NCI-H1694 (cell line): ENCODE measurements at regions not wholly inside any gene's neighbourhood (a gene's known extent, or its start where the extent isn't known, plus 50 kb on each side); places are given as distances from the start of the nearest gene placed in this dataset.
"Not testable (repeated sequence)": the region's sequence is repeated elsewhere in the genome, so short reads cannot be mapped to it uniquely, and the experiment has no call there.

Source experiments
- DNase-seq: peaks from one replicate; lab custom pipeline; 2025; lab: John Stamatoyannopoulos, UW

GRCh38 chr18:51330739-51331138 lies 133.3 kb upstream of the MEX3C start:
- no peak for DNase-seq

- DNase-seq, result no peak
These were observed 139.9 kb upstream of the MEX3C start for GRCh38 chr18:51337406-51337805.

- DNase-seq, result no peak
These were observed 142.4 kb upstream of the MEX3C start for GRCh38 chr18:51339856-51340255.

- DNase-seq, result no peak
These were observed 142.9 kb upstream of the MEX3C start for GRCh38 chr18:51340332-51340731.

GRCh38 chr18:51342815-51343214 lies 145.3 kb upstream of the MEX3C start:
- DNase-seq, result no peak

- no peak for DNase-seq
These were observed 148.4 kb upstream of the MEX3C start for GRCh38 chr18:51345848-51346391.

GRCh38 chr18:51346404-51346803 lies 148.9 kb upstream of the MEX3C start:
- no peak for DNase-seq

- no peak for DNase-seq
These were observed 152.6 kb upstream of the MEX3C start for GRCh38 chr18:51350081-51350480.

- no peak for DNase-seq
These were observed 158.4 kb upstream of the MEX3C start for GRCh38 chr18:51355841-51356240.

- not testable (repeated sequence) for DNase-seq
These were observed 162.8 kb upstream of the MEX3C start for GRCh38 chr18:51360301-51360700.

GRCh38 chr18:51361130-51361860 lies 163.8 kb upstream of the MEX3C start:
- no peak for DNase-seq

- no peak for DNase-seq
These were observed 165.9 kb upstream of the MEX3C start for GRCh38 chr18:51363384-51363783.

GRCh38 chr18:51370996-51371395 lies 173.5 kb upstream of the MEX3C start:
- DNase-seq, result no peak

- DNase-seq, result no peak
These were observed 174.4 kb upstream of the MEX3C start for GRCh38 chr18:51371929-51372328.

- DNase-seq, result no peak
These were observed 184.6 kb upstream of the MEX3C start for GRCh38 chr18:51382081-51382480.

GRCh38 chr18:51383116-51383515 lies 185.6 kb upstream of the MEX3C start:
- no peak for DNase-seq

GRCh38 chr18:51383711-51384110 lies 186.2 kb upstream of the MEX3C start:
- no peak for DNase-seq

GRCh38 chr18:51385270-51385669 lies 187.8 kb upstream of the MEX3C start:
- no peak for DNase-seq

- DNase-seq, result no peak
These were observed 193.2 kb upstream of the MEX3C start for GRCh38 chr18:51390702-51391101.

GRCh38 chr18:51391215-51391614 lies 193.7 kb upstream of the MEX3C start:
- no peak for DNase-seq

GRCh38 chr18:51391731-51392130 lies 194.2 kb upstream of the MEX3C start:
- no peak for DNase-seq

GRCh38 chr18:51397347-51397962 lies 200.0 kb upstream of the MEX3C start:
- no peak for DNase-seq

- no peak for DNase-seq
These were observed 200.6 kb upstream of the MEX3C start for GRCh38 chr18:51398104-51398503.
